Endothelial cell of umbilical vein (primary cell): ENCODE measurements at regions not wholly inside any gene's neighbourhood (a gene's known extent, or its start where the extent isn't known, plus 50 kb on each side); places are given as distances from the start of the nearest gene placed in this dataset.

Experiments used
- BruUV-seq: library from RNA; stranded (reverse); fragments of 400-500 nt; replicated peaks from 2 replicates; lab custom pipeline; 2021; lab: Mats Ljungman, UMichigan
- CTCF ChIA-PET: fragments of 300-600, 350-600 bp; sonication (Branson Sonifier 250); formaldehyde crosslinking; loops from one replicate; lab custom pipeline; 2021; ENCODE audit warnings: antibody characterized with exemption, inconsistent platforms; lab: Charles Lee
- POLR2A ChIA-PET: fragments of 300-600, 350-600 bp; sonication (Branson Sonifier 250); formaldehyde crosslinking; loops from one replicate; lab custom pipeline; 2021; ENCODE audit warnings: antibody characterized with exemption, inconsistent platforms; lab: Charles Lee
- DNase-seq: peaks from one replicate; pipeline ENCODE4 v3.0.0-alpha.2; 2011; ENCODE audit warnings: low read depth, low spot score
- FAIRE-seq: peaks from 2 replicates; lab custom pipeline; 2011; peaks lifted over from hg19 to GRCh38; lab: Jason Lieb, UNC
- H2AFZ ChIP-seq: 2 replicates; pipeline ENCODE4 v1.6.0; 2012; ENCODE audit warnings: low read depth, low read length, control low read depth, inconsistent platforms
- H3K27ac ChIP-seq: 2 replicates; pipeline ENCODE4 v1.5.1; 2011; ENCODE audit warnings: low read depth, mild to moderate bottlenecking, control low read depth, low read length, moderate library complexity; ENCODE audit not compliant: insufficient read depth
- H3K27me3 ChIP-seq, 2 experiments: 2 replicates each; pipeline versions ENCODE4 v1.6.0 to v1.6.1; 2011; ENCODE audit warnings: low read length in 2 of 2, mixed read lengths in 1 of 2; ENCODE audit not compliant: control insufficient read depth in 2 of 2, insufficient read depth in 2 of 2
- H3K36me3 ChIP-seq, 2 experiments: 2 replicates in 1 of 2; 3 replicates in 1 of 2; pipeline ENCODE4 v1.5.1; 2011; ENCODE audit warnings: low read length in 2 of 2, mild to moderate bottlenecking in 1 of 2, moderate library complexity in 1 of 2; ENCODE audit not compliant: control insufficient read depth in 2 of 2, insufficient read depth in 2 of 2; ENCODE audit errors: extremely low read depth in 1 of 2
- H3K4me1 ChIP-seq: 3 replicates; pipeline ENCODE4 v1.5.1; 2011; ENCODE audit warnings: mild to moderate bottlenecking, low read length; ENCODE audit not compliant: control insufficient read depth, insufficient read depth; ENCODE audit errors: extremely low read depth
- H3K4me2 ChIP-seq: 2 replicates; pipeline ENCODE4 v1.6.1; 2011; ENCODE audit warnings: low read length, control low read depth, mixed read lengths; ENCODE audit not compliant: insufficient read depth
- H3K4me3 ChIP-seq, 3 experiments: fragments of 200-600 bp in 1 of 3; sonication (generic), shearing (Covaris generic) in 1 of 3; replicated peaks in 1 of 3; 2 replicates each; pipeline ENCODE4 v1.5.1; 2011 to 2016; ENCODE audit warnings: control low read depth in 3 of 3, low read length in 3 of 3, mild to moderate bottlenecking in 2 of 3, inconsistent platforms in 1 of 3, low read depth in 1 of 3, moderate library complexity in 1 of 3; ENCODE audit not compliant: insufficient read depth in 1 of 3
- H3K79me2 ChIP-seq: 2 replicates; pipeline ENCODE4 v1.6.0; 2012; ENCODE audit warnings: low read length, inconsistent platforms; ENCODE audit not compliant: control insufficient read depth, insufficient read depth
- H3K9ac ChIP-seq: replicated peaks from 2 replicates; pipeline ENCODE3; 2011; ENCODE audit warnings: low read length, control low read depth; ENCODE audit not compliant: insufficient read depth; ENCODE audit errors: extremely low read depth
- H3K9me1 ChIP-seq: replicated peaks from 3 replicates; pipeline ENCODE4 v1.6.0; 2011; ENCODE audit warnings: mild to moderate bottlenecking, low read length; ENCODE audit not compliant: control insufficient read depth, insufficient read depth; ENCODE audit errors: extremely low read depth
- H3K9me3 ChIP-seq: replicated peaks from 2 replicates; pipeline ENCODE4 v1.5.1; 2012; ENCODE audit warnings: low read length, inconsistent platforms; ENCODE audit not compliant: control insufficient read depth, insufficient read depth
- H4K20me1 ChIP-seq: replicated peaks from 2 replicates; pipeline ENCODE3; 2011; ENCODE audit warnings: mild to moderate bottlenecking, low read length; ENCODE audit not compliant: control insufficient read depth, insufficient read depth; ENCODE audit errors: extremely low read depth
- EZH2 ChIP-seq: IDR thresholded peaks from 2 replicates; pipeline ENCODE4 v1.6.1; 2012; ENCODE audit warnings: borderline replicate concordance, low read depth, mild to moderate bottlenecking, moderate library complexity, low read length, inconsistent platforms; ENCODE audit not compliant: severe bottlenecking
- FOS ChIP-seq: IDR thresholded peaks from 2 replicates; pipeline ENCODE4 v1.6.1; 2011; ENCODE audit warnings: mild to moderate bottlenecking, low read length, moderate library complexity, borderline replicate concordance; ENCODE audit not compliant: insufficient read depth
- GATA2 ChIP-seq: IDR thresholded peaks from 2 replicates; pipeline ENCODE4 v1.7.0; 2011; ENCODE audit warnings: low read depth, mild to moderate bottlenecking, moderate library complexity, mixed read lengths, low read length; ENCODE audit not compliant: insufficient read length, insufficient read depth
- JUN ChIP-seq: IDR thresholded peaks from 2 replicates; pipeline ENCODE4 v1.6.1; 2011; ENCODE audit warnings: borderline replicate concordance, low read depth; ENCODE audit not compliant: insufficient read length, insufficient read depth
- MAX ChIP-seq: IDR thresholded peaks from 2 replicates; pipeline ENCODE4 v1.6.1; 2011; ENCODE audit not compliant: insufficient read depth, insufficient read length
- MYC ChIP-seq: IDR thresholded peaks from one replicate; pipeline ENCODE4 v1.6.1; 2011; ENCODE audit warnings: mild to moderate bottlenecking, low read depth, low read length
- POLR2A ChIP-seq: IDR thresholded peaks from 2 replicates; pipeline ENCODE4 v1.6.1; 2012; ENCODE audit warnings: low read depth, mild to moderate bottlenecking, control low read depth, low read length
- POLR2AphosphoS5 ChIP-seq: IDR thresholded peaks from 2 replicates; pipeline ENCODE4 v1.6.1; 2012; ENCODE audit warnings: low read depth, mild to moderate bottlenecking, control low read depth, low read length, moderate library complexity; ENCODE audit not compliant: insufficient read depth
- dilution Hi-C: fragments of 300-500 bp; cut with MboI; formaldehyde crosslinking; loops from one replicate; pipeline ENCODE4 v1.15.0; 2019; ENCODE audit warnings: low sequenced_read_pairs; ENCODE audit not compliant: extremely low pct_ligation_motif_present
- intact Hi-C: fragments of 100-400 bp; cut with micrococcal nuclease; formaldehyde crosslinking; loops from one replicate; pipeline ENCODE4 v1.10.0; 2022
- TF ChIP-seq, protein P1 (sequence below), 2 donors: IDR thresholded peaks; 1 replicate in 1 of 2; 2 replicates in 1 of 2; pipeline ENCODE4 v1.5.1; 2011; ENCODE audit warnings: low read length in 2 of 2, mild to moderate bottlenecking in 2 of 2, moderate library complexity in 2 of 2, control low read depth in 1 of 2, inconsistent platforms in 1 of 2, low read depth in 1 of 2; ENCODE audit not compliant: insufficient read depth in 1 of 2; ENCODE audit errors: extremely low read depth in 1 of 2

DNA sequence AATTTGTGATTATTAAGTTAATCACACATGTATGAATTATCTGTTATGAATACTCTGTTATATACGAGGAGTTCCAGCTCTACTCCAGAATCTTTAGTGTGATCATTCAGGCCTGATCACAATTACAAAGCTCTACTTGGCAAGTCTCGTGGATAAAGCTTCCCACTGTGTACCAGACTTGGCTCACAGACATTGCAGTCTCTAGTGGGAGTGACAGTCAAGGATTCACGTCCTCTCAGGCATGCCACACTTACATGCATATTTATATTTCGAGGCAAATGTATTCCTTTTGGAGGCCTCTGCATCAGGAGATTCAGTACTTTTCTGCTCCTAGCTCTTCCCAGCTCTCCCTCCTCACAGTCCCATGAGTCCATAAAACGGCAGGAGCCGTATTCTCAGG lies 403.4 kb upstream of the CDH7 start:
- FAIRE-seq (no peak), DNase-seq (no peak)
- Histone ChIP-seq H3K4me2 (no peak overlapping the region), H2AFZ (no peak overlapping the region), H3K36me3 (no peaks in the 10 kb centered on the region), H4K20me1 (no peaks in the 10 kb centered on the region), H3K27me3 (no peaks in the 10 kb centered on the region), H3K4me1 (no peaks in the 10 kb centered on the region), H3K9ac (no peak overlapping the region), H3K27ac (no peak overlapping the region), H3K9me1 (no peaks in the 10 kb centered on the region), H3K4me3 (no peak overlapping the region), H3K79me2 (no peaks in the 10 kb centered on the region), H3K9me3 (no peaks in the 10 kb centered on the region)
- ChIA-PET CTCF (no interaction called here), POLR2A (no interaction called here)
- dilution Hi-C loops = no loop called here
- no TSS peak for BruUV-seq
- intact Hi-C loops = no loop called here
- no peak for TF ChIP-seq EZH2
- TF ChIP-seq JUN = no peak
- TF ChIP-seq, protein P1, sequence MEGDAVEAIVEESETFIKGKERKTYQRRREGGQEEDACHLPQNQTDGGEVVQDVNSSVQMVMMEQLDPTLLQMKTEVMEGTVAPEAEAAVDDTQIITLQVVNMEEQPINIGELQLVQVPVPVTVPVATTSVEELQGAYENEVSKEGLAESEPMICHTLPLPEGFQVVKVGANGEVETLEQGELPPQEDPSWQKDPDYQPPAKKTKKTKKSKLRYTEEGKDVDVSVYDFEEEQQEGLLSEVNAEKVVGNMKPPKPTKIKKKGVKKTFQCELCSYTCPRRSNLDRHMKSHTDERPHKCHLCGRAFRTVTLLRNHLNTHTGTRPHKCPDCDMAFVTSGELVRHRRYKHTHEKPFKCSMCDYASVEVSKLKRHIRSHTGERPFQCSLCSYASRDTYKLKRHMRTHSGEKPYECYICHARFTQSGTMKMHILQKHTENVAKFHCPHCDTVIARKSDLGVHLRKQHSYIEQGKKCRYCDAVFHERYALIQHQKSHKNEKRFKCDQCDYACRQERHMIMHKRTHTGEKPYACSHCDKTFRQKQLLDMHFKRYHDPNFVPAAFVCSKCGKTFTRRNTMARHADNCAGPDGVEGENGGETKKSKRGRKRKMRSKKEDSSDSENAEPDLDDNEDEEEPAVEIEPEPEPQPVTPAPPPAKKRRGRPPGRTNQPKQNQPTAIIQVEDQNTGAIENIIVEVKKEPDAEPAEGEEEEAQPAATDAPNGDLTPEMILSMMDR (IDR thresholded peaks at IDR 0.05; ENCODE audit: extremely low read depth in 1 of 2, insufficient read depth in 1 of 2, low read depth in 1 of 2, low read length in 2 of 2) = no peak
- no peak for TF ChIP-seq POLR2A
- no peak for TF ChIP-seq MAX
- no peak for TF ChIP-seq FOS
- TF ChIP-seq MYC = no peak
- TF ChIP-seq POLR2AphosphoS5 = no peak
- no peak for TF ChIP-seq GATA2
